IgD-negative memory B cell (primary cell): ENCODE measurements at regions not wholly inside any gene's neighbourhood (a gene's known extent, or its start where the extent isn't known, plus 50 kb on each side); places are given as distances from the start of the nearest gene placed in this dataset.

Experiments used
- H3K27ac Mint-ChIP-seq, 3 donors: one replicate each; pipeline ENCODE4 v1.8.0; 2020 to 2022; ENCODE audit warnings: mild to moderate bottlenecking in 3 of 3, mixed read lengths in 3 of 3, moderate library complexity in 1 of 3
- H3K27me3 Mint-ChIP-seq: one replicate; pipeline ENCODE4 v1.8.0; 2021; ENCODE audit warnings: mixed read lengths
- H3K36me3 Mint-ChIP-seq: one replicate; pipeline ENCODE4 v1.8.0; 2020; ENCODE audit warnings: mild to moderate bottlenecking, mixed read lengths
- H3K4me1 Mint-ChIP-seq, 3 donors: one replicate each; pipeline ENCODE4 v1.8.0; 2020 to 2022; ENCODE audit warnings: mixed read lengths in 3 of 3, mild to moderate bottlenecking in 1 of 3
- H3K4me3 Mint-ChIP-seq, 4 donors: one replicate each; pipeline ENCODE4 v1.8.0; 2020 to 2022; ENCODE audit warnings: mild to moderate bottlenecking in 4 of 4, mixed read lengths in 4 of 4, moderate library complexity in 3 of 4
- H3K9me3 Mint-ChIP-seq, 3 donors: one replicate each; pipeline ENCODE4 v1.8.0; 2020 to 2021; ENCODE audit warnings: mixed read lengths in 3 of 3, mild to moderate bottlenecking in 1 of 3

DNA sequence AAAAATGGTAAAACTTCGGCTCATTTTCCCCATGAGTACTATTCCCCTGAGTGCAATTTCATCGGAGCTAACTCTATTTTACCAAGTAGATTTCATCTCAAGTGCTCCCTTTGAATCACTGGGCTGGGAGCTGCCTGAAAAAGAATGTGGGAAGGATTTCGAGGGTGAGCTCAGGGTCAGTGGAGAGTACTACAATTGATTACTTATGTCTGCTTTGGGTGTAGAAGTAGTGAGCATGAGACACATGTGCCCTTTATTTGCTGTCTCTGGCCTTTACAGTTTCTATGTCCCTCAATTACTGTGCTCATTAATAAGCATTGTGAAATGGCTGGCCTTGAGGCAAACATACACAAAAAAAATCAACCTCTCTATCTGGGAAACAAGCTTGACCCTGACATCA is 172.7 kb upstream of the RFX3 start:
- peaks cover 0 to 3% (median 3%) of the 10 kb centered on the region in 3 donors for H3K9me3 Mint-ChIP-seq
- H3K4me3 Mint-ChIP-seq, result no peak overlapping the region
- no peaks in the 10 kb centered on the region for H3K36me3 Mint-ChIP-seq
- H3K4me1 Mint-ChIP-seq, result no peaks in the 10 kb centered on the region
- H3K27me3 Mint-ChIP-seq, result peaks cover 5% of the 10 kb centered on the region
- no peak overlapping the region for H3K27ac Mint-ChIP-seq

DNA sequence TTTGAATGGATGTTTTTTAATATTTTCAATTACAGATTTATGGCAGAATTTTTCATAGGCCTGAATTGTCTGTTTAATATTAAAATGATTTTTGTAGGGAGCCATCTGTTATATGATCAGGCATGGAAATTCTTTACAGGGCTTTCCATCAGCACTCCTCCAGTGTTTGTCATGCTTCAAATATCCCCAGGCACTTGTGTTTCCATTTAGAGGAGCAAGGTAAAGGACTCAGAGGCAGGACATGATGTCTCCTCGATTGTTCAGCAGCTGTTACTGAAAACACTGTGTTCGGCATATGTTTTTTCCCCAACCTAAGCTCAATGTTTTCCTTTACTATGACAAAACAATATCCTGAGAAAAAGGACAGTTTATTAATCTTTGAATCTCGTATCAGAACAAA is 172.3 kb upstream of the RFX3 start:
- Mint-ChIP-seq H3K36me3 (no peaks in the 10 kb centered on the region), H3K27ac (no peak overlapping the region), H3K4me3 (no peak overlapping the region), H3K27me3 (peaks cover 5% of the 10 kb centered on the region), H3K9me3 (peaks cover 0 to 3% (median 3%) of the 10 kb centered on the region in 3 donors), H3K4me1 (no peaks in the 10 kb centered on the region)

DNA sequence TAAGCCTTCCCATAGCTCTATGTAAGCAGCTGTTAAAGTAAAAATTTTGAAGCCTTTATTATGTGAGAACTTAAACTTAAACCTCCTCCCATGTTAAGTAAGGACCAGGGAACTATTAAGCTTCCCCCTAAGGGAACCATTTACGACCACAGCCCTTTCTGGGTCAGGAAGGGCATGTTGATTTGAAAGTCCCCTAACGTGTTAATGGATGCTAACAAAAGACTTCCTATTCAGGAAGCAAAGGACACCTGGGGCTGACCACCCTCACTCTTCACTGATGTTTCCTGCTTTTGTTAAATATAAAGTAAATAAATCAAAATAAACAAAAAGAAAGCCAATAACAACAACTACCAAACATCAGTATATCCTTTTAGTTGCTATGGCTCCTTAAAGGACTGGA is 170.6 kb upstream of the RFX3 start:
- Mint-ChIP-seq H3K9me3 (peaks cover 0 to 3% (median 3%) of the 10 kb centered on the region in 3 donors), H3K36me3 (no peaks in the 10 kb centered on the region), H3K4me3 (no peak overlapping the region), H3K27ac (no peak overlapping the region), H3K27me3 (peaks cover 5% of the 10 kb centered on the region), H3K4me1 (no peaks in the 10 kb centered on the region)

DNA sequence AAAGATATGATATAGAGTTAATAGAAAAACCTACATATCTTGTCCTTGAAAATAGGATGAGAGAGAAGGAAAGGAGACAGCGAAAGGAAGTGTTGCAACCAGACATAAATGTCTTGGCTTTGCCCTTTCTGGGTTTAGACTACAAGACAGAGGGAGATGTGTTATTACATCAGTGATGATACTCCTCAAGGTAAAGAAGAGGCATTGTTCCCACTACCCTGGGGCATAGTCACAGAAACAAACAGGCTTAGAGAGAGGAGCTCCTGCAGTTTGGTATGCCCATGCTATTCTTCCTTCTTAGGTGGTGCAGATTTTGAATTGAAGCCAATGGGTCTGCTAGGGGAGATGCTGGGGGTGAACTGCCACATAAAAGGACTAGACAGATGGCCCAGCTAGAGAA is 166.8 kb upstream of the RFX3 start:
- no peaks in the 10 kb centered on the region for H3K36me3 Mint-ChIP-seq
- no peaks in the 10 kb centered on the region for H3K27me3 Mint-ChIP-seq
- no peak overlapping the region for H3K4me3 Mint-ChIP-seq
- no peaks in the 10 kb centered on the region for H3K4me1 Mint-ChIP-seq
- H3K9me3 Mint-ChIP-seq, result peaks cover 0 to 3% (median 3%) of the 10 kb centered on the region in 3 donors
- no peak overlapping the region for H3K27ac Mint-ChIP-seq

DNA sequence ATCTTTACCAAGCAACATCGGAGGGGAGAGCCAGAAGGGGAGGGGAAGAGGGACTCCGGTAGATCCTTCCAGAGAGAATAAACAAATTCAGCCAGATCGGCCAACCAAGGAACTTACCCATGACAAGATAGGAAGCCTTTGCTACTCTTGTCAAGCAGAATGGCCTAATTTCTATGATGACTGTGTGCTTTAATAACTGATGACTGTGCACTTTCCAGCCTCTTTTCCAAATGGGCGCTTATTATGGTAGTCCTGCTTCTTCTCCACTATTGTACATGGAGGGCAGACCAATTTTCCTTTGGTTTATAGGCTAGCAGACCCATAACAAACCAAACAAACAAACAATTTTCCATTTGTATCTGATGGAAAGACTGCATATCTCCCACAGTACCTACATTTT is 163.8 kb upstream of the RFX3 start:
- Mint-ChIP-seq H3K27ac (no peak overlapping the region), H3K9me3 (peaks cover 0 to 3% (median 3%) of the 10 kb centered on the region in 3 donors), H3K27me3 (no peaks in the 10 kb centered on the region), H3K4me3 (no peak overlapping the region), H3K4me1 (no peaks in the 10 kb centered on the region), H3K36me3 (no peaks in the 10 kb centered on the region)

DNA sequence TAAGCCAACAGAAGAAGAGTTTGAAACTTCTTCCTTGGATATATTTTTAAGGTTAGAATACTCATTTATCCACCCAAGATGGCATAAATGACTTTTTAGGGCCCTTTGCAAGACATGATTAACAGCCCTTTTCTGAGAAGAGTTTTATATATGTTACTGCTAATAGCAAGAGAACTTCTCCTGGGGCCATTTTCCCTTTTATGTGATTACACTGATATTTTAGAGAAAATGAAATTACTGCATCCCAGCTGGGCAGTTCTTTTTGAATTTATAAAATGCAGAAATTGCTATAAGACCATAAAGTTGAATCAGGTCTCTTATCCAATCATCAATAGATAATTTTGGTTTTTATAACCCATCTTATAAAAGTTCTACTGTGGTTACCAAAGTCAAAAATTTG is 161.3 kb upstream of the RFX3 start:
- no peak overlapping the region for H3K27ac Mint-ChIP-seq
- no peaks in the 10 kb centered on the region for H3K9me3 Mint-ChIP-seq
- H3K4me1 Mint-ChIP-seq, result no peaks in the 10 kb centered on the region
- no peaks in the 10 kb centered on the region for H3K36me3 Mint-ChIP-seq
- no peaks in the 10 kb centered on the region for H3K27me3 Mint-ChIP-seq
- no peak overlapping the region for H3K4me3 Mint-ChIP-seq

DNA sequence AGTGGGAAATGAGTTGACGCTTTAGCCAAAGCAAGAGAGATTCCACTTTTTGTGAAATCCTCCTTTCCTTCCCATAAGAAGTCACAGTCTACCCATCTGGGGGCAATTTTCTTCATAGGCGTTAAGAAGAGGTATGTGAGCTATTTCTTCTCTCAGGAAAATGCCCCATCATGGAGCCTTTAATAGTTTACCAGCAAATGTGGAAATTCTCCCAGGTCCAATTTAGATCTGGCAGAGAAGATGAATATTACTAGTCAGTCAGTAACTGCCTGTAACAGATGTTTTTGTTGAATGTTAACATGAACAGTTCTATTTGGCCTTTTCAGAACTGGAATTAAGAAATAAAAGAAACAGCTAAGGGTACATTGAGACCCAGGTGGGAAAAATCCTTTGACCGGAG is 156.4 kb upstream of the RFX3 start:
- H3K4me3 Mint-ChIP-seq, result no peak overlapping the region
- H3K4me1 Mint-ChIP-seq, result no peaks in the 10 kb centered on the region
- no peaks in the 10 kb centered on the region for H3K36me3 Mint-ChIP-seq
- H3K27ac Mint-ChIP-seq, result no peak overlapping the region
- no peaks in the 10 kb centered on the region for H3K27me3 Mint-ChIP-seq
- no peaks in the 10 kb centered on the region for H3K9me3 Mint-ChIP-seq

DNA sequence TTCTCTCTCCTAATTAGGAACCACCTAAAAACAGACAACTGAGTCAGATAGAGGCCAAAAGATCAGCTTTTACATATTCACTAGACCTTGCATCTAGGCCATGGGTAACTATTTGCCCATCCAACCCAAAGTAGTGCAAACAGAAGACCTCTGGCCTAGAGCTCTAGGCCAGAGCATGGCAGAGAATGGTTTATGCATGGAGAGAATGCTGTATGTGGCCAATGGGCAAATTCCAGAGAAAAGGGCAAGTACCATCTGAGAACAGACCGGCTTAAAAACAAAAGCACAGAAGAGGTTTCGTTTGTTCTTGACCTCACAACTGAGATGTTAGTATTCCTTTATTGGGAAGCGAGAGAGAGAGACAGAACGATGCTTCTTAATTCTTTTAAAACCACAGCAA is 151.7 kb upstream of the RFX3 start:
- peaks cover 0 to 2% (median 0%) of the 10 kb centered on the region in 3 donors for H3K4me1 Mint-ChIP-seq
- no peaks in the 10 kb centered on the region for H3K9me3 Mint-ChIP-seq
- H3K27me3 Mint-ChIP-seq, result no peaks in the 10 kb centered on the region
- no peak overlapping the region for H3K4me3 Mint-ChIP-seq
- H3K27ac Mint-ChIP-seq, result no peak overlapping the region
- H3K36me3 Mint-ChIP-seq, result peaks cover 2% of the 10 kb centered on the region

DNA sequence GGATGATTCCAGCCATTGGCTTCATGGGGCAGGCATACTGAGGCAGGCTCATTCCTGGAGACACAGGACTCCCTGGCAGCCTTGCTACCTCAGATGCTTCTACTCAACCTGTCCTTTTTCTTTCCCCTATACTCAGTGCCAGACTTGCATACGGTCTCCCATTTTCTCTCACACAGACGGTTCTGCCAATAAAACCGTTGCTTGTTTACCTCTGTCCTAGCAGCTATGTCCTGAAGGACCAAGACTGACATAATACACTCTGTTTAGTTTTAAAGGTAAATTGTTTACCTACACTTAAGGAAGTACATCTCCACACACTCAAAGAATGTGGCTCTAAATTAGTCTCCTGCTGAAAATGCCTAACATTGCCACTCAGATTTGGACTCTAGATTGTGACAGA is 151.0 kb upstream of the RFX3 start:
- Mint-ChIP-seq H3K27me3 (no peaks in the 10 kb centered on the region), H3K36me3 (peaks cover 2% of the 10 kb centered on the region), H3K27ac (no peak overlapping the region), H3K9me3 (no peaks in the 10 kb centered on the region), H3K4me3 (no peak overlapping the region), H3K4me1 (peaks cover 0 to 2% (median 0%) of the 10 kb centered on the region in 3 donors)

DNA sequence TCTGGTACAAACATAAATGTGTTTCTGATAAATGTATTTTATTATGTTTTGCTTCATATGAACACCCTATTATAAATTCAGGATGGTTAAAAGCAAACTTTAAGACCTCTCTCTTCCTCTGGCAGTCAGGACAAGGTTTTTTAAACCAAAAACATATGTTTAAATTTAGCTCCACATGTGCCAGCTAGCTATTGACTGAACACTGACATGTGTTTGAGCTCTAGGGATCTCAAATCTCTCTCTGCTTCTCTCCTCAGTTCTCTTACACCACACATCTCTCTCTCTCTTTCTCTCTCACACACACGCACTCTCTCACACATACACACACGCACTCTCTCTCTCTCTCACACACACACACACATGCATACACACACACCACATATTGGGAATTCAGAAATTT is 150.1 kb upstream of the RFX3 start:
- H3K27ac Mint-ChIP-seq, result no peak overlapping the region
- H3K36me3 Mint-ChIP-seq, result peaks cover 2% of the 10 kb centered on the region
- peaks cover 0 to 2% (median 0%) of the 10 kb centered on the region in 3 donors for H3K4me1 Mint-ChIP-seq

DNA sequence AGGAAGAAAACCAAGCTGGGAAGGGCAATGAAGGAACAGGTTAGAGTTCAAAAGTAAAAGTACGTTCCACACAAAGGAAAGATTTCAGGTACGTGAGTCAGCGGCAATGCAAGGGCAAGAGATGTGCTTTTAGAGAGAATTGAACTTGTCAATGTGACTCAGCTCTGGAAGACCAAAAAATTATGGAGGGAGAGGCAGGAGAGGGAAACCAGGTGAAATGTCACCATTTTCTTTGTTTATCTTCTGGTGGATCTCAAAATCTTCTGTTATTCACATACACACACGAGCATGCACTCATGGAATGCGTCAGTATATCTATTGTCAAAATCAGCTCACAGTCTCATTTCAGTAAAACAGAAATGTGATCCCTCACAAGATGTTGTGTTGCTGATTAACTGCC is 148.8 kb upstream of the RFX3 start:
- H3K27ac Mint-ChIP-seq, result no peak overlapping the region
- peaks cover 2% of the 10 kb centered on the region for H3K36me3 Mint-ChIP-seq
- no peaks in the 10 kb centered on the region for H3K9me3 Mint-ChIP-seq
- no peaks in the 10 kb centered on the region for H3K27me3 Mint-ChIP-seq
- peaks cover 0 to 2% (median 0%) of the 10 kb centered on the region in 3 donors for H3K4me1 Mint-ChIP-seq
- H3K4me3 Mint-ChIP-seq, result no peak overlapping the region

More for the DNA sequence above, 150.1 kb upstream of the RFX3 start:
- no peaks in the 10 kb centered on the region for H3K9me3 Mint-ChIP-seq
- H3K27me3 Mint-ChIP-seq, result no peaks in the 10 kb centered on the region
- no peak overlapping the region for H3K4me3 Mint-ChIP-seq

DNA sequence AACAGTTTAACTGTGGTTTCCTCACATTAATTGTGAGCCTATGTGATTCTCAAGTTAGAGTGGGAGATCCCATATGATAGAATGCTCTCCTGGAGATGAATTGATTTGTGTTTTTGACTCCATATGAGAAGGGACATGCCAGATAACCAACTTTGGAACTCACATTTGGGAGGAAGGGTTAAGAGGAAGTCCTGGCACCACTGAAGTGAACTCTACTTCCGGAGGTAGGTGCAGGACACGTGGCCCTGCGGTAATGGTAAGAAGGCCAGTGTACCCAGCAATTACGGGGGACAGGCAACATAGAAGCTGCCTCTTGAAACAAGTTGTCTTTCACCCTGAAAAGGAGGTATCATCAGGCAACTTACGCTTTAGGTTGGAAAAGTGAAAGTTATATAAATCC is 146.6 kb upstream of the RFX3 start:
- Mint-ChIP-seq H3K27ac (no peak overlapping the region), H3K27me3 (no peaks in the 10 kb centered on the region), H3K9me3 (no peaks in the 10 kb centered on the region), H3K4me3 (no peak overlapping the region), H3K36me3 (peaks cover 3% of the 10 kb centered on the region), H3K4me1 (peaks cover 0 to 2% (median 0%) of the 10 kb centered on the region in 3 donors)

DNA sequence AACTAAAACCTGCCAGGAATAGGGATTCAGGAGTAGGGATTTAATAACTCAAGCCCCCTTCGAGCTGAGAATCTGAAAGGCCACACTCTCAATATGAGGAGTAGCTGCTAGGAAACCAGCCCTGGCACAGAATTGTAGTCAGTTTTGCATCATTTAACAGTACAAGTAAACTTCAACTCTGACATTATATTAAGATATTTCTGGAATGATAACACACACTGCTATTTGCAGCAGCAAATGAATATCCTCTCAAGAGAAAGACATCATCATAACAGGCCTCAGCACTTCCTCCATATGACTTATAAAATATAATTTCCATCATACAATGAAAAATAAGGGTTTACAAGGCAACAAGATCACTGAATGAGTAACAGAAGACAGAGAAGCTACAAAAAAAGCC is 138.2 kb upstream of the RFX3 start:
- no peaks in the 10 kb centered on the region for H3K9me3 Mint-ChIP-seq
- H3K4me1 Mint-ChIP-seq, result no peaks in the 10 kb centered on the region
- peaks cover 2% of the 10 kb centered on the region for H3K36me3 Mint-ChIP-seq
- no peak overlapping the region for H3K27ac Mint-ChIP-seq
- no peak overlapping the region for H3K4me3 Mint-ChIP-seq
- no peaks in the 10 kb centered on the region for H3K27me3 Mint-ChIP-seq

DNA sequence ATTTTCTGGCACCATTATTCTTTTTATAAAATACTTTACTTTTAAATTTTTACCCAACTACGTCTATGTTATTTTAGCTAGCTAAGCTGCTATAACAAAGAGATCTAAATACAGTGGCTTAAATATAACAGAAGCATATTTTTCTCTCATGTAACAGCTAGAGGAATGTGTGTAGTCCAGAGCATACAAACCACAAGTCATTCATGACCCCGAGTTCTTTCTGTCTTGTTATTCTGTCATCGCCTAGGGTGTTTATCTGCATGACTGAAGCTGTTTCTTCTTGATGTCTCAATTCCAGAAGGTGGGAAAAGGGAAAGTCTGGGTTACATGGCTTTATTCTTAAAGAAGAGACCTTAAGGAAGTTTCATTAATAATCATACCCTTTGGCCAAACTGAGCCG is 136.9 kb upstream of the RFX3 start:
- peaks cover 6% of the 10 kb centered on the region for H3K36me3 Mint-ChIP-seq
- no peak overlapping the region for H3K27ac Mint-ChIP-seq
- H3K4me3 Mint-ChIP-seq, result no peak overlapping the region
- no peaks in the 10 kb centered on the region for H3K4me1 Mint-ChIP-seq
- H3K27me3 Mint-ChIP-seq, result no peaks in the 10 kb centered on the region
- no peaks in the 10 kb centered on the region for H3K9me3 Mint-ChIP-seq

DNA sequence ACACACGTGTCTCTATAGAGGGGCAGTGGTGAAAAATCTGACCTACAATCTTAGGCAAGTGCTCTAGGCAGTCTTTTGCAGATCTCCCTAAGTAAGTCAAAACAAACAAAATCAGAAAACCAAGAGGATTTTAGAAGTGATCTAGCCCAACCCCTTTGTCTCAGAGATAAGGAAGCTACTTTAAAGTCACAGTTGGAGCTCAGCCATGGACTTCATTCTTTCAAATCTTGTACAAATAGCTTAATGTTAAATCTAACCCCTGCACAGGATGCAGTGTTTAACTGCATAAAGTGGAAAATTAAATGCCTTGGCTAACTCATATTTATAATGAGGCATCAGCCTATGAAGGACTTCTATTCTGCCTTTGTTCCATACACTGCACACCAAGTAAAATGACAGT is 135.1 kb upstream of the RFX3 start:
- no peak overlapping the region for H3K27ac Mint-ChIP-seq
- peaks cover 6% of the 10 kb centered on the region for H3K36me3 Mint-ChIP-seq
- no peaks in the 10 kb centered on the region for H3K9me3 Mint-ChIP-seq
- H3K4me1 Mint-ChIP-seq, result peaks cover 0 to 2% (median 0%) of the 10 kb centered on the region in 3 donors
- H3K4me3 Mint-ChIP-seq, result no peak overlapping the region
- no peaks in the 10 kb centered on the region for H3K27me3 Mint-ChIP-seq

DNA sequence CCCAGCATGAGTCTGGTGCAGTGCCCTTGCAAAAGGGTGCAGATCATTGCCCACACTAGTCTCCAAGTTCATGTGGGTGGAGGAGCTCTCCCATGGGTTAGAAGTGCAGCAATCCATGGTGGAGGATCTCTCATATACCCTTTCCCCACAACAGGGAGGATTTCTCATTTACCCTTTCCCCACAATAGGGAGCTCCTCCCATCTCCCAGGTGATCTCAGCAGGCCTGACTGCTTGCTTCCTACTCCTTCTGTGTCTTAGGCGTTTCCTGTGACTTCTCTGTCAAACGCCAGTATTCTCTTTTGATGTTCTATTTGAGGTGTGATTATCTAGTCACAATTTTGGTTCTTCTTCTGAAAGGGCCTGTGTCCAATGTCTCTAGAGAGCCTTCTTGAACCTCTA is 133.8 kb upstream of the RFX3 start:
- peaks cover 6% of the 10 kb centered on the region for H3K36me3 Mint-ChIP-seq
- no peaks in the 10 kb centered on the region for H3K9me3 Mint-ChIP-seq
- H3K27me3 Mint-ChIP-seq, result no peaks in the 10 kb centered on the region
- no peak overlapping the region for H3K27ac Mint-ChIP-seq
- H3K4me3 Mint-ChIP-seq, result no peak overlapping the region
- H3K4me1 Mint-ChIP-seq, result peaks cover 0 to 2% (median 0%) of the 10 kb centered on the region in 3 donors

DNA sequence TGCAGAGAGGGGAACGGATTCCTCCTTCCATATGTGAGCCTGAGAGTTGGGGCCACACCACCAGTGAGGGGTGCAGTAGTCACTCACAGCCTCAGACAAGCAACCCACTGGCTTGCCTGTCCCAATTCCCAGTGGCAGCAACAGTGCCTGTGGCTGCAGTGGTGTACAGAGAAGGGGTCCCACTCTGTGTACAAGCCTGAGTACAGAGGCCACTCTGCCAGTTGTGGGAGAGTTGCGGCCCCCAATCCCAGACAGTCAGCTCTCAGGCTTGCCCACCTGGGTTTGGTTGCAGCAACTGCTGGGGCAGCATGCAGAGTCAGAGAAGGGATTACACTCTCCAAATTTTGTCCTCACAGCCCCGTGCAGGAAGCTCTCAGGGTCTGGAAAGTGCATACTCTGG is 133.2 kb upstream of the RFX3 start:
- Mint-ChIP-seq H3K27me3 (no peaks in the 10 kb centered on the region), H3K4me3 (no peak overlapping the region), H3K36me3 (peaks cover 6% of the 10 kb centered on the region), H3K9me3 (no peaks in the 10 kb centered on the region), H3K4me1 (peaks cover 0 to 2% (median 0%) of the 10 kb centered on the region in 3 donors), H3K27ac (no peak overlapping the region)
